ENCODE measurements at regions not wholly inside any gene's neighbourhood (a gene's known extent, or its start where the extent isn't known, plus 50 kb on each side); places are given as distances from the start of the nearest gene placed in this dataset.

DNA sequence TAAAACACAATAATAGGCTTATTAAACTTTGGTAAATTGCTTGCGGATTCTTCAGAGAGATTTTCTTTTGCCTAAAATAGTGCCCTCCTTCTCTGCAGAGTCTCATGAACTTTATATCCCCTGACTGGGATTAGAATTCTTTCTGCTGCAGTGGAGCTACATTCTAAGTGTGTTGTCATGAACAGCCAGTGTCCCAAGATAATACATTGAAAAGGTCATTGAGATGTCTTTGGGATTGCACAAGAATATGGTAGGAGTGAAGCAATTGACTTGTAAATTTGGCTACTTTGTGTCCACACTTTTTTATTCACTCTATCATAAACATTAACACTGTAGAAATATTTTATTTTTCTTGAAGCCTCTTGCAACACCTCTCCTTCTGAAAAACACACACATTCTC lies 604.5 kb downstream of the GABRG2 start:
- no peak overlapping the region for H3K27ac ChIP-seq (ENCODE audit: low read length)
- H3K27me3 ChIP-seq (ENCODE audit: insufficient read depth, low read depth, low read length) = no peaks in the 10 kb centered on the region
- no peak overlapping the region for H2AFZ ChIP-seq (ENCODE audit: low read depth, low read length)
- H3K9me2 ChIP-seq (ENCODE audit: insufficient read depth, low read length) = no peaks in the 10 kb centered on the region
- H3K9me3 ChIP-seq (ENCODE audit: low read length) = no peaks in the 10 kb centered on the region
- H3K79me2 ChIP-seq (replicated peaks; ENCODE audit: insufficient read depth, low read length) = no peaks in the 10 kb centered on the region
- no peaks in the 10 kb centered on the region for H3F3A ChIP-seq (ENCODE audit: insufficient read depth, low read length, poor library complexity, severe bottlenecking)
- H4K20me1 ChIP-seq (ENCODE audit: insufficient read depth) = no peaks in the 10 kb centered on the region
- H3K36me3 ChIP-seq (ENCODE audit: insufficient read depth, low read length) = no peaks in the 10 kb centered on the region
- H3K4me3 ChIP-seq (ENCODE audit: low read length) = no peak overlapping the region
- no peak overlapping the region for H3K9ac ChIP-seq (ENCODE audit: low read length)
- no peak overlapping the region for H3K4me2 ChIP-seq (ENCODE audit: low read length)
- TF ChIP-seq, protein P1, sequence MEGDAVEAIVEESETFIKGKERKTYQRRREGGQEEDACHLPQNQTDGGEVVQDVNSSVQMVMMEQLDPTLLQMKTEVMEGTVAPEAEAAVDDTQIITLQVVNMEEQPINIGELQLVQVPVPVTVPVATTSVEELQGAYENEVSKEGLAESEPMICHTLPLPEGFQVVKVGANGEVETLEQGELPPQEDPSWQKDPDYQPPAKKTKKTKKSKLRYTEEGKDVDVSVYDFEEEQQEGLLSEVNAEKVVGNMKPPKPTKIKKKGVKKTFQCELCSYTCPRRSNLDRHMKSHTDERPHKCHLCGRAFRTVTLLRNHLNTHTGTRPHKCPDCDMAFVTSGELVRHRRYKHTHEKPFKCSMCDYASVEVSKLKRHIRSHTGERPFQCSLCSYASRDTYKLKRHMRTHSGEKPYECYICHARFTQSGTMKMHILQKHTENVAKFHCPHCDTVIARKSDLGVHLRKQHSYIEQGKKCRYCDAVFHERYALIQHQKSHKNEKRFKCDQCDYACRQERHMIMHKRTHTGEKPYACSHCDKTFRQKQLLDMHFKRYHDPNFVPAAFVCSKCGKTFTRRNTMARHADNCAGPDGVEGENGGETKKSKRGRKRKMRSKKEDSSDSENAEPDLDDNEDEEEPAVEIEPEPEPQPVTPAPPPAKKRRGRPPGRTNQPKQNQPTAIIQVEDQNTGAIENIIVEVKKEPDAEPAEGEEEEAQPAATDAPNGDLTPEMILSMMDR (IDR thresholded peaks at IDR 0.05; ENCODE audit: poor library complexity, severe bottlenecking) = no peak
- no peak for TF ChIP-seq POLR2AphosphoS5 (IDR thresholded peaks at IDR 0.05)
- no peak for TF ChIP-seq EP300 (conservative IDR thresholded peaks at IDR 0.05; ENCODE audit: poor library complexity, severe bottlenecking)
- TF ChIP-seq SMC3 (conservative IDR thresholded peaks at IDR 0.05; ENCODE audit: poor library complexity) = no peak

DNA sequence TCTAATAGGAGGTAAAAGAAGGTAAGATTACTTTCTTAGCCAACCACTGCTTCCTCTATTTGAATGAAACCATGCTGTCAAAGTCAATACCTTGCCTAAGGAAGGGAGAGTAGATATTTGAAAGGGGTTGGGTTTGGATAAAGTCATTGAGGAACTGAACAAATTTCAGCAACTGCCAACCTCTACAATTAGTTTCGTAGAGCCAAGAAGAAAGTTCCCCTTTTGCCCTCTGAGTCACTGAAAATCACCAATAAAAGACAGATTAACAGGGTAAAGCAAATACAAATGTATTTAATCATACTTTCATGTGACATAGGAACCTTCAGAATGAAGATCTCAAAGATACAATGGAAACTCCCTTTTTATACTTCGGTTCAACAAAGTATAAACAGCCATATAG lies 615.7 kb downstream of the GABRG2 start:
- Histone ChIP-seq H3K27ac (ENCODE audit: low read length) (no peak overlapping the region), H2AFZ (ENCODE audit: low read depth, low read length) (no peak overlapping the region), H3K4me3 (ENCODE audit: low read length) (no peak overlapping the region), H3K9me2 (ENCODE audit: insufficient read depth, low read length) (no peaks in the 10 kb centered on the region), H3K27me3 (ENCODE audit: insufficient read depth, low read depth, low read length) (no peaks in the 10 kb centered on the region), H3K9ac (ENCODE audit: low read length) (no peak overlapping the region), H4K20me1 (ENCODE audit: insufficient read depth) (no peaks in the 10 kb centered on the region), H3K4me2 (ENCODE audit: low read length) (no peak overlapping the region), H3K9me3 (ENCODE audit: low read length) (no peaks in the 10 kb centered on the region), H3K36me3 (ENCODE audit: insufficient read depth, low read length) (no peaks in the 10 kb centered on the region), H3K79me2 (replicated peaks; ENCODE audit: insufficient read depth, low read length) (no peaks in the 10 kb centered on the region), H3F3A (ENCODE audit: insufficient read depth, low read length, poor library complexity, severe bottlenecking) (no peaks in the 10 kb centered on the region)
- no peak for TF ChIP-seq MXI1 (conservative IDR thresholded peaks at IDR 0.05; ENCODE audit: poor library complexity, severe bottlenecking)

DNA sequence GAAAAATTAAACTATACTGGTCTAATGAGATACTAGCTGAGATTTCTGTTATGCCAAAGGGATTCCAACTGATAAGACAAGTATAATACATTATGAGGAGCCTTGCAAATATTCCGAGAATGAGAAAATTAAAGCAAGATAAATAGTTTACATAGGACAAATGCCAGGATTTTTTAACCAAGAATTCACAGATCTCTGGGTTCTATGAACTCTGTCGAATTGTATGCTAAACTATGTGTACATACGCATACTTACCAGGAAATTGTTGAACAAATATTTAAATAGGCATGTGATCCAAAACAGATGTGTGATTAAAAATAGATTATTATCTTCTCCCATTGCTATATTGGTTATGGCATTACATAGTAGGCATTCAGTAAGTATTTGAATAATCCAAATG lies 616.6 kb downstream of the GABRG2 start:
- H2AFZ ChIP-seq (ENCODE audit: low read depth, low read length) = no peak overlapping the region

More for the DNA sequence above, 616.6 kb downstream of the GABRG2 start:
- Histone ChIP-seq H3K4me2 (ENCODE audit: low read length) (no peak overlapping the region), H3K9me2 (ENCODE audit: insufficient read depth, low read length) (no peaks in the 10 kb centered on the region), H4K20me1 (ENCODE audit: insufficient read depth) (no peaks in the 10 kb centered on the region), H3K4me3 (ENCODE audit: low read length) (no peak overlapping the region), H3F3A (ENCODE audit: insufficient read depth, low read length, poor library complexity, severe bottlenecking) (no peaks in the 10 kb centered on the region), H3K79me2 (replicated peaks; ENCODE audit: insufficient read depth, low read length) (no peaks in the 10 kb centered on the region), H3K9me3 (ENCODE audit: low read length) (no peaks in the 10 kb centered on the region), H3K27ac (ENCODE audit: low read length) (no peak overlapping the region), H3K27me3 (ENCODE audit: insufficient read depth, low read depth, low read length) (no peaks in the 10 kb centered on the region), H3K36me3 (ENCODE audit: insufficient read depth, low read length) (no peaks in the 10 kb centered on the region), H3K9ac (ENCODE audit: low read length) (no peak overlapping the region)
- no peak for TF ChIP-seq EP300 (conservative IDR thresholded peaks at IDR 0.05; ENCODE audit: poor library complexity, severe bottlenecking)
- no peak for TF ChIP-seq RAD21 (conservative IDR thresholded peaks at IDR 0.05)
- no peak for TF ChIP-seq POLR2AphosphoS5 (IDR thresholded peaks at IDR 0.05)
- no peak for TF ChIP-seq EZH2 (IDR thresholded peaks at IDR 0.05; ENCODE audit: borderline replicate concordance, insufficient read depth, low read length, poor library complexity, severe bottlenecking)
- TF ChIP-seq, protein P2, sequence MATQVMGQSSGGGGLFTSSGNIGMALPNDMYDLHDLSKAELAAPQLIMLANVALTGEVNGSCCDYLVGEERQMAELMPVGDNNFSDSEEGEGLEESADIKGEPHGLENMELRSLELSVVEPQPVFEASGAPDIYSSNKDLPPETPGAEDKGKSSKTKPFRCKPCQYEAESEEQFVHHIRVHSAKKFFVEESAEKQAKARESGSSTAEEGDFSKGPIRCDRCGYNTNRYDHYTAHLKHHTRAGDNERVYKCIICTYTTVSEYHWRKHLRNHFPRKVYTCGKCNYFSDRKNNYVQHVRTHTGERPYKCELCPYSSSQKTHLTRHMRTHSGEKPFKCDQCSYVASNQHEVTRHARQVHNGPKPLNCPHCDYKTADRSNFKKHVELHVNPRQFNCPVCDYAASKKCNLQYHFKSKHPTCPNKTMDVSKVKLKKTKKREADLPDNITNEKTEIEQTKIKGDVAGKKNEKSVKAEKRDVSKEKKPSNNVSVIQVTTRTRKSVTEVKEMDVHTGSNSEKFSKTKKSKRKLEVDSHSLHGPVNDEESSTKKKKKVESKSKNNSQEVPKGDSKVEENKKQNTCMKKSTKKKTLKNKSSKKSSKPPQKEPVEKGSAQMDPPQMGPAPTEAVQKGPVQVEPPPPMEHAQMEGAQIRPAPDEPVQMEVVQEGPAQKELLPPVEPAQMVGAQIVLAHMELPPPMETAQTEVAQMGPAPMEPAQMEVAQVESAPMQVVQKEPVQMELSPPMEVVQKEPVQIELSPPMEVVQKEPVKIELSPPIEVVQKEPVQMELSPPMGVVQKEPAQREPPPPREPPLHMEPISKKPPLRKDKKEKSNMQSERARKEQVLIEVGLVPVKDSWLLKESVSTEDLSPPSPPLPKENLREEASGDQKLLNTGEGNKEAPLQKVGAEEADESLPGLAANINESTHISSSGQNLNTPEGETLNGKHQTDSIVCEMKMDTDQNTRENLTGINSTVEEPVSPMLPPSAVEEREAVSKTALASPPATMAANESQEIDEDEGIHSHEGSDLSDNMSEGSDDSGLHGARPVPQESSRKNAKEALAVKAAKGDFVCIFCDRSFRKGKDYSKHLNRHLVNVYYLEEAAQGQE (IDR thresholded peaks at IDR 0.05; ENCODE audit: borderline replicate concordance) = no peak
- TF ChIP-seq, protein P1 (IDR thresholded peaks at IDR 0.05; ENCODE audit: poor library complexity, severe bottlenecking) = no peak
- TF ChIP-seq MXI1 (conservative IDR thresholded peaks at IDR 0.05; ENCODE audit: poor library complexity, severe bottlenecking) = no peak
- TF ChIP-seq TAF1 (IDR thresholded peaks at IDR 0.05; ENCODE audit: low read depth) = no peak
- TF ChIP-seq SMC3 (conservative IDR thresholded peaks at IDR 0.05; ENCODE audit: poor library complexity) = no peak

Measured in neural cell (in vitro differentiated cells).